GM19351 (cell line): ENCODE measurements at regions not wholly inside any gene's neighbourhood (a gene's known extent, or its start where the extent isn't known, plus 50 kb on each side); places are given as distances from the start of the nearest gene placed in this dataset.
A peak's percentile ranks its signal among the peaks of the same experiment; 100 is the strongest.
"Not testable (repeated sequence)": the region's sequence is repeated elsewhere in the genome, so short reads cannot be mapped to it uniquely, and the experiment has no call there.

Experiments
- ATAC-seq: cut with Tn5 transposase; IDR thresholded peaks from one replicate; pipeline ENCODE4 v1.9.1; 2021; ENCODE audit warnings: mild to moderate bottlenecking, moderate library complexity; ENCODE audit not compliant: unreplicated experiment

DNA sequence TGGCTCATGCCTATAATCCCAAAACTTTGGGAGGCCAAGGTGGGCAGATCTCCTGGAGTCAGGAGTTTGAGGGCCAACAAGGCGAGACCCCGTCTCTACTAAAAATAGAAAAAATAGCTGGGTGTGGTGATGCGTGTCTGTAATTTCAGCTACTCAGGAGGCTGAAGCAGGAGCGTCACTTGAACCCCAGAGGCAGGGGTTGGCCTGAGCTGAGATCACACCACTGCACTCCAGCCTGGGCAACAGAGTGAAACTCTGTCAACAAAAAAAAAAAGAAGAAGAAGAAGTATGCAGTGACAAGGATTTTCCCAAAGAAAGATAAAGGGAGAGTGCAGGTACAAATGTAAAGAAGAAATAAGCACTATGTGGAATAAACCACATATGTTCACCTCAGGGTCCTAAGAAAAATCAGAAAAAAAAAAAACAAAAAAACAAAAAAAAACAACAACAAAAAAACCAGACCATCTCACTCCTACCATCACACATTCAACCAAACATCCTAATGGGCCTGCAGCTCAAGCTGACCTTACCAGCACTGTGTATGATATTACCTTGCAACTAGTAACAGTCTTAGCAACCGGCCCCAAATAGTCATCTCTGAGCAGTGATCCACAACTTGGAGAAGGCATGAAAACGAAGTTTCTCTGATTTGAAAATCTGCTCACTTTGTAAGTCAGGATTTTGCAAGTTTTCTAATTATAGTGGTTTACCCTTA lies 296.7 kb upstream of the PROK2 start:
- ATAC-seq, result no peak

- ATAC-seq, result no peak
Measured at GRCh38 chr3:72080800-72081199, 295.9 kb upstream of the PROK2 start.

DNA sequence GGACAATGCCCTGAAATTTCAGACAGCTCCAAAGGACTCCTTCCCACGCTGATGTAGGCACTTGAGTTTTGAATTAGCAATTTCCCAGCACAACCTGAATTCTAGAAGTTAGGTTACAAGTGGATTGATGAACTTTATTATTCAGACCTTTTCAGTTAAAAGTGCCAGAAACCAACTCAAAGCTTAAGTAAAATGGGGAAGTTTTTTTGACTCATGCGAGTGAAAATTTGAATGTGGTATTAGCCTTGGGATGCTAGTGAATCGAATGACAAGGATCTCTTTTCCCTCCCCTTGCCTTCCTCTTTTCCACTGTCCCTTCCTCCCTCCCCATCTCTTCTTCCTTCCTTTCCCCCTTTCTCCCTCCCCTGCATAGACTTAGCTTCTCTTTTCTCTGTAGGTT lies 295.1 kb upstream of the PROK2 start:
- ATAC-seq, result no peak

DNA sequence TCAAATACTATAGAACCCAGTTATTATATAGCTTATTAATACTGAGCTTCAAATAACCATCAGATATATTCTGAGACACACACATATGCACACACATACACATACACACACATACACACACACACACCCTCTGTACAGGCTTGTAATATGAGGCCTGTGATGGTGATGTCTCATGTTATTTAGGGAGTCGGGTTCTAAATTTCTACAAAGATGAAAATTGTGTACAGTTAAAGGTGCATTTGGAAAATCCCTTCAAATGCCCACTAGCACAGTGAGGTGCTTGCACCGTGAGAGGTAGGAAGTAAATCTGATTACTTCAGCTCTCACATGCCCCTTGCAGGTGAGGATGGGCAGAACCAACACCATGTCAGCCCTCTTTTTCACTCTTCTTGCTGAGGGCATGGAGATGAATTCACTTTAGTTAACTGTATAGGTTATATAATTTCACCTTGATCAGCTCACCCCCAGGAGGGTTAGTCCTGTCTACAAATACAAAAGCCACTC lies 294.5 kb upstream of the PROK2 start:
- no peak for ATAC-seq

- no peak for ATAC-seq
Measured at GRCh38 chr3:72078676-72079368, 293.9 kb upstream of the PROK2 start.

GRCh38 chr3:72077473-72078259 lies 292.7 kb upstream of the PROK2 start:
- peak; percentile 45 for ATAC-seq

- not testable (repeated sequence) for ATAC-seq
Measured at GRCh38 chr3:72075848-72076247, 290.9 kb upstream of the PROK2 start.

DNA sequence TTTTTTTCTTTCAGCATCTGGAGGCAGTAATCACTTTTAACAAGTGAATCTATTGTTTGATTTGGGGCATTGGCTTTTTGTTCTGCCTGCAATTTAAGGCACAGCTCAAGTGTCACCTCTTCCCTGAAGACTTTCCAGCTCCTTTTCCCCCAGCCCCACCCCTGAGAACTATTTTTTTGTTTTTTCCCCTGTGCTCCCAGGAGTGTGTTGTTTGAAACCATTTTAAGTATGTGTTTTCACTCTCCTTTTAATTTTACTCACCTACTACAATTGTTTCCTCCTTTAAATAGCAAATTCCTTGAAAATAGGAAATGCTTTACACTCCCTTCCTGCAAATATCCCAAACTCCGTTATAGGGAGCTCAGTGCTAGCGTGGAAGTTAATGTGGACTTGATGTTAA lies 286.7 kb upstream of the PROK2 start:
- no peak for ATAC-seq

GRCh38 chr3:72070005-72070404 lies 285.1 kb upstream of the PROK2 start:
- ATAC-seq, result no peak

GRCh38 chr3:72069543-72069942 lies 284.6 kb upstream of the PROK2 start:
- ATAC-seq, result no peak

DNA sequence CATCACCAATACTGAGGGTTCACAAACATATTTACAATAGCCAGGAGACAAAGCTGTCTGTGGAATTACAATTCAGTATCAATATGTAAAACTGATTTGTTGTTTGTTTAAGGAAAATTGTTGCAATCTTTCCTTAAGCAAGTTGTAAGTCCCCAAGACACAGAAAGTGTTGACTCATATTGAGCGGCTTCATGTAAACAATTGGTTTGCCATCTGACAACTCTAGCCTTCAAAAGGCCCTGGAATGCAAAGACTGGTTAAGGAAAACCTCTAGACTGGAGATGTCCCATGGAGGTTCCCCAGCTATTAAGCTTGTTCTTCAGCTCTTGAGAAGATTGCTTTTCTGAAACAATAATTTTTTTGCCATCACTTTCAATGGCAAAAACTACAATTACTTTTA lies 283.7 kb upstream of the PROK2 start:
- no peak for ATAC-seq

DNA sequence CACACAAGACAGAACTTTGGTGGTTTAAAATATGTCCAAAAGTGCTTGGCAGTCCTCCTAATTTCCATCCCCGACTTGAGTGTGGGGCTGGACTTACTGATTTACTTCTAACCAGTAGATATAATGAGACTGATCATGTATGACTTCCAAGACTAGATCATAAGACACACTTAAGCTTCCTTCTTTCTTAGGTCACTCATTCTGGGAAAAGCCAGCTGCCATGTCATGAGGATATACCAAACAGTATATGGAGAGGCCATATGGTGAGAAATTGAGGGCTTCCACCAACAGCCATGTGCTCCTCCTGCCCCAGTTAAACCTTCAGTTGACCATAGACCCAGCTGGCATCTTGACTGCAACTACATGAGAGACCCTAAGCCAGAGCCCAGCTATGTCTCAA lies 282.8 kb upstream of the PROK2 start:
- no peak for ATAC-seq

DNA sequence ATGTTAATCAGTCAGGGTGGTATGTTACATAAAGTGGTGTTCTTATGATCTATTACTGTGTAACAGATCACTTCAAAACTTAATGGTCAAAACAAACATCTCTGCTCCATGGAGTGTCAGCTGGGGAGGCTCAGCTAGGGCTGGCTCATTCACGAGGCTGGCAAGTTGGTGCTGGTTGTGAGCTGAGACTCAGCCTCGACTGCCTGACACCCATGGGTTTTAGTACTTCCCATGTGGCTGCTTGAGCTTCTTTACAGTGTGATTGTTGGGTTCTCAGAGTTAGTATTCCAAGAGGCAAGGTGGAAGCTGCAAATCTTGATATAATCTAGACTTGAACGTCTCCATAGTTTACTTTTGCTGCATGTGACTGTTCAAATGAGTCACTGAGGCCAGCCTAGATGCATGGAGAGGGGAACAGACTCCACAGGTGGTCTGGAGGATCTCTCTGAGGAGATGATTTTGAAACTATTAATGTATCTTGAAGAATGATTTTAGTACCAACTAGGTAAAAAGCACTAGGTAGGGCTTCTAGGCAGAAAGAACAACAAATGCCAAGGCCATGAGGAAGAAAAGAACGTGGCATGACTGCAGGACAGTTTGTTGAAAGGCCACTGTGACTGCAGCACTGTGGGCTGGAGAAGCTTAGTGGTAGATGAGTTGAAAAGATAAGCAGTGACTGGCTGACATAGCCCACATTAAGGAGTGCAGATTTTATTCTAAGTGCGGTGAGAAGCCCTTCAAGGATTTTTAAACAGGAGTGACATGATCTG lies 281.1 kb upstream of the PROK2 start:
- ATAC-seq, result no peak

- no peak for ATAC-seq
Measured at GRCh38 chr3:72065236-72065635, 280.3 kb upstream of the PROK2 start.

DNA sequence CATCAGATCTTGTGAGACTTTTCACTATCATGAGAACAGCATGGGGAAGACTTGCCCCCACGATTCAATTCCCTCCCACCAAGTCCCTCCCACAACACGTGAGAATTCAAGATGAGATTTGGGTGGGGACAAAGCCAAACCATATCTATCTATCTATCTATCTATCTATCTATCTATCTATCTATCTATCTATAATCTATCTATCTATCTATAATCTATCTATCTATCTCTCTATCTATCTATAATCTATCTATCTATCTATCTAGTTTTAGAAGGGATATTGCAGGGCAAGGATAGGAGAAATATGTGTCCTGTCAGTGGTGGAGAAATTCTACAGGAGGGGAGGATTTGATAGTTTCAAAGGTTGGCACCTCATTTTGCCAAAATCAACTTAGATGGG lies 279.8 kb upstream of the PROK2 start:
- not testable (repeated sequence) for ATAC-seq

DNA sequence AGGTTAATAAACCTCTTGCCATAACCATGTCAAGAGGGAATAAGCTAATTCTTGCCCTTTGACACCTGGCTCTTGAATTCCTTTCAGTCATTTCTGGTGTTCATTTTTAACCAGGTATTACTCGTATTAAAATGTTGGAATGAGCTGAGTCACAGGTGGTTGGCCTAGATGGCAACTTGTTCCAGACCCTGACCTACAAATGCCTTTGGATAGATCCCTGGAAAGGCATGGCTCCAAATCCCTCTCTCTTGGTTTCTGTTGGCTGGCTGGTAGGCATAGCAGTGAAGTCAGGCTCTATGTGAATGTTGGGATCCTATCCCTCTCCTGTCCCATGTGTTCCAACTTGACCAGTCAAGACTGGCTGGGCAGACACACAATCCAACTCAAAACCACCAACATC lies 277.1 kb upstream of the PROK2 start:
- no peak for ATAC-seq

GRCh38 chr3:72060447-72061034 lies 275.6 kb upstream of the PROK2 start:
- no peak for ATAC-seq

DNA sequence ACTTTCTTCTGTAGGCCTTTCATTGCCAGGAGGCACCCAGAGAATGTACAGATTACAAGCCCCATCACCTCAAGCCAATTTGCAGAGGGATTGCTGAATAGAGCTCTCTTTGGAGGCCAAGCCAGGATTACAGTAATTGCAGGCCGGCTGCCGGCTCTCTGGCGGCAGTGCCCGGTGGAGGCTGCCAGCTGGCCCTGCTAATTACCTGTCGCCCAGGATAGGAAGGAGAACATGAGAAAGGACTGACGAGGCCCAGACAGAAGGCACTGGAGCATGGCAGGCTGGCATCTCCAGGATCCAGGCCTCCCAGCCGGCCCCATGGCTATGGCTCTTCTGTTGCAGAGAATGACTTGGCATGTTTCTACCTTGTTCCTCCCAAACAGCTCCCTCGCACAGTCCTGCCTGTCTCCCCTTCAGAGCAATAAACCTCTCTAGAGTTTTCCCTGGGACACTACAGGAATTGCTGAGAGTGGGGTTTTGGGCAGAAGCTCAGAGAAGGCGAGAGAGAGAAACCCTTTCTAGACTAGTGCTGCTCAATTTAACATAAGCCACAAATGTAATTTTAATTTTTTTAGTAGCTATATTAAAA lies 273.6 kb upstream of the PROK2 start:
- ATAC-seq, result no peak

- ATAC-seq, result no peak
Measured at GRCh38 chr3:72055436-72055835, 270.5 kb upstream of the PROK2 start.

GRCh38 chr3:72054976-72055375 lies 270.0 kb upstream of the PROK2 start:
- no peak for ATAC-seq
